PC-3 (cell line): ENCODE measurements at regions not wholly inside any gene's neighbourhood (a gene's known extent, or its start where the extent isn't known, plus 50 kb on each side); places are given as distances from the start of the nearest gene placed in this dataset.

Experiments
- CTCF ChIP-seq: fragments of 300-600 bp; sonication (generic); conservative IDR thresholded peaks from 2 replicates; pipeline ENCODE4 v1.5.1; 2017; ENCODE audit warnings: antibody characterized with exemption, low read depth, mild to moderate bottlenecking, low read length
- EZH2phosphoT487 ChIP-seq: fragments of 300-600 bp; sonication (generic); IDR thresholded peaks from 2 replicates; pipeline ENCODE4 v1.6.1; 2018; ENCODE audit warnings: mild to moderate bottlenecking, antibody characterized with exemption, low read length, borderline replicate concordance

GRCh38 chrX:13398839-13399238 lies 79.0 kb upstream of the ATXN3L start:
- TF ChIP-seq CTCF = no peak
- no peak for TF ChIP-seq EZH2phosphoT487
